ENCODE measurements at regions not wholly inside any gene's neighbourhood (a gene's known extent, or its start where the extent isn't known, plus 50 kb on each side); places are given as distances from the start of the nearest gene placed in this dataset.

DNA sequence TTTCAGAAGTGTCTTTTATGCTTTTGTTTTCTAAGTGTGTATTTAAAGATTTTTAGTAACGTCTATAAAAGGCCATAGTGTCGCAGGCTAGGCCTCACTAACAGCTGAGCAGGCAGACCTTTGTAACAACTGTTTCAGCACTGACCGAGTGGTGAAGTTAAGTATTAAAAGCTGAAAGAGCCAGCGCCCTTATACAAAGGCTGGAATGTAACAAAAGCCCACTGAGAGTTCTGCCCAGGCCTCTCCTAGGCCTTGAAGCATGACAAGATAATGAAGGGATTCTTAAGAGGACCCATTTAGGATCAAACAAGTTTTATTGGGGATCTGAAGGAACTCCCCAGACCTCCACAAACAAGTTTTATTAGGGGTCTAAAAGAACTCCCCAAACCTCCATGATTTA, 722.5 kb upstream of the PRKX start:
- Mint-ChIP-seq H3K27ac (no peak overlapping the region), H3K36me3 (no peaks in the 10 kb centered on the region), H3K4me1 (no peaks in the 10 kb centered on the region), H3K4me3 (no peak overlapping the region), H3K27me3 (no peaks in the 10 kb centered on the region), H3K9me3 (peaks cover 0 to 10% (median 4%) of the 10 kb centered on the region in 7 donors)
- no peaks in the 10 kb centered on the region for H3K27me3 ChIP-seq (ENCODE audit: control insufficient read depth, insufficient read depth, low read length)
- H3K9me3 ChIP-seq (ENCODE audit: control insufficient read depth in 2 of 2, low read length in 2 of 2) = peaks cover 0 to 5% of the 10 kb centered on the region in 2 experiments
- DNase-seq (no peak), ATAC-seq (ENCODE audit: low read depth in 2 of 2) (no peak)
- H3K4me1 ChIP-seq (ENCODE audit: control insufficient read depth, insufficient read depth, low read length, poor library complexity, severe bottlenecking) = no peaks in the 10 kb centered on the region
- H3K27ac ChIP-seq (ENCODE audit: insufficient read depth, low read length, poor library complexity, severe bottlenecking) = no peak overlapping the region
- H3K36me3 ChIP-seq (ENCODE audit: control insufficient read depth, insufficient read depth, low read length) = no peaks in the 10 kb centered on the region
- H3K4me3 ChIP-seq (ENCODE audit: low read depth, low read length) = no peak overlapping the region

DNA sequence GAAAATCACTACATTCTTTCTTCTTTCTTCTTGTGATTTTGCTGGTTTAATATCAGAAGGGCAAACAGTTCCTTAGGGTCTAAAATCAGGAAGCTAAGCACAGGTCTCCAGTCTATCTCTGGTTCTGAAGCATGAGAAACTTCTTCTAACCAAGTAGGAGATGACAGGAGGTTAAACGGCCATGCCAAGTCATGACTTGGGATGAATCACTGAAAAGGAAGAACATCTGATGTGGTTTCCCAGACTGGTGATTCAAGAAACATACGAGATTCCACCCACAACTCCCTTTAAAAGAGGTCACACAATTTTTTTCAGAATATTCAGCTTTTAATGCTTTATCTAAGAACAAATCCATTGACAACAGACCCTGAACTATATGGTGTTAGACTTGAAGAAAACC, 684.0 kb upstream of the PRKX start:
- Mint-ChIP-seq H3K4me1 (no peaks in the 10 kb centered on the region), H3K27me3 (no peaks in the 10 kb centered on the region), H3K27ac (no peak overlapping the region), H3K9me3 (peaks cover 0 to 9% (median 5%) of the 10 kb centered on the region in 7 donors), H3K4me3 (no peak overlapping the region), H3K36me3 (no peaks in the 10 kb centered on the region)
- Histone ChIP-seq H3K4me1 (ENCODE audit: control insufficient read depth, insufficient read depth, low read length, poor library complexity, severe bottlenecking) (no peaks in the 10 kb centered on the region), H3K27ac (ENCODE audit: insufficient read depth, low read length, poor library complexity, severe bottlenecking) (no peak overlapping the region), H3K9me3 (ENCODE audit: control insufficient read depth in 2 of 2, low read length in 2 of 2) (no peaks in the 10 kb centered on the region), H3K27me3 (ENCODE audit: control insufficient read depth, insufficient read depth, low read length) (no peaks in the 10 kb centered on the region), H3K36me3 (ENCODE audit: control insufficient read depth, insufficient read depth, low read length) (no peaks in the 10 kb centered on the region), H3K4me3 (ENCODE audit: low read depth, low read length) (no peak overlapping the region)
- no peak for ATAC-seq (ENCODE audit: low read depth in 2 of 2)
- no peak for DNase-seq

DNA sequence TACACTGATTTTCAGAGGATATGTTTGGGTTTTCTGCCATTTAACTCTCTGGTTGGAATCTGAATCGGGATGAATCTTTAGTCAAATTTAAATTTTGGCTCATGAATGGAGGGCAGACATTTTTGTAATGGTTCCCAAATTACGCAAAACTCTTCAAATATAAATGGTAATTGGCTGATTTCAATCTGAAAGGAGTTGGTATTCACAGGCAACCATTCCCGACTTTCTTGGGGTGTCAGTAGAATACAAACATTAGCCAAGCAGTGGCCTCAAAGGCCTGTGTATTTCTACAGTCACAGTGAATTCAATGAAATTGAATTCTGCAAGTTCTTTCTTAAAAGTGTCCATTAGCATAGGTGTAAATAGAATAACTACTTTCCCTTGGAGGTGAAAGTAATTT, 668.8 kb upstream of the PRKX start:
- ATAC-seq (ENCODE audit: low read depth in 2 of 2) = no peak
- no peak for DNase-seq
- H3K4me3 ChIP-seq (ENCODE audit: low read depth, low read length) = no peak overlapping the region
- no peaks in the 10 kb centered on the region for H3K36me3 ChIP-seq (ENCODE audit: control insufficient read depth, insufficient read depth, low read length)
- H3K9me3 ChIP-seq (ENCODE audit: control insufficient read depth in 2 of 2, low read length in 2 of 2) = no peaks in the 10 kb centered on the region
- Mint-ChIP-seq H3K27ac (no peak overlapping the region), H3K9me3 (peaks cover 0 to 18% (median 11%) of the 10 kb centered on the region in 7 donors), H3K36me3 (no peaks in the 10 kb centered on the region), H3K4me3 (no peak overlapping the region), H3K4me1 (no peaks in the 10 kb centered on the region), H3K27me3 (no peaks in the 10 kb centered on the region)
- H3K27ac ChIP-seq (ENCODE audit: insufficient read depth, low read length, poor library complexity, severe bottlenecking) = no peak overlapping the region
- no peaks in the 10 kb centered on the region for H3K4me1 ChIP-seq (ENCODE audit: control insufficient read depth, insufficient read depth, low read length, poor library complexity, severe bottlenecking)
- no peaks in the 10 kb centered on the region for H3K27me3 ChIP-seq (ENCODE audit: control insufficient read depth, insufficient read depth, low read length)

DNA sequence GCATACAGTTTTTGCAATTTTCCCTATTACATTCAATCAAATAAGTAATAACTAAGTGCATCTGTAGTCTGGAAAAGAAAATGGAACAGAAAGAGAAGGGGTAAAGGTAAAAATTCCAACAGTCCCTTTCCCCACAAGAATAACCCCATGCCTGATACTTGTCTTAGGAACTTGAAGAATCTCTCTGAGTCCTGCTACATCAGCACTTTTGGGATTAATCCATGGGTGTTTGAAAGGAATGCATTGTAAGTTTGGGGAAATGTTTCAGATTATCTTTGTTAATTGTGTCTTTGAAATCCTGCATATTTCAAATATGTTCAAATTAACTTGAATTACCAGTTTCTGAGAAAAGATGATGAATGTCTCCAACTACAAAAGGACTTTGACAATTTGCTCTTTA, 667.3 kb upstream of the PRKX start:
- no peak for DNase-seq
- Histone ChIP-seq H3K9me3 (ENCODE audit: control insufficient read depth in 2 of 2, low read length in 2 of 2) (no peaks in the 10 kb centered on the region), H3K4me3 (ENCODE audit: low read depth, low read length) (no peak overlapping the region), H3K36me3 (ENCODE audit: control insufficient read depth, insufficient read depth, low read length) (no peaks in the 10 kb centered on the region), H3K27ac (ENCODE audit: insufficient read depth, low read length, poor library complexity, severe bottlenecking) (no peak overlapping the region), H3K4me1 (ENCODE audit: control insufficient read depth, insufficient read depth, low read length, poor library complexity, severe bottlenecking) (no peaks in the 10 kb centered on the region), H3K27me3 (ENCODE audit: control insufficient read depth, insufficient read depth, low read length) (no peaks in the 10 kb centered on the region)
- no peaks in the 10 kb centered on the region for H3K4me1 Mint-ChIP-seq
- no peak for ATAC-seq (ENCODE audit: low read depth in 2 of 2)
- peaks cover 0 to 18% (median 9%) of the 10 kb centered on the region in 7 donors for H3K9me3 Mint-ChIP-seq
- no peaks in the 10 kb centered on the region for H3K27me3 Mint-ChIP-seq
- no peak overlapping the region for H3K4me3 Mint-ChIP-seq
- no peak overlapping the region for H3K27ac Mint-ChIP-seq
- no peaks in the 10 kb centered on the region for H3K36me3 Mint-ChIP-seq

DNA sequence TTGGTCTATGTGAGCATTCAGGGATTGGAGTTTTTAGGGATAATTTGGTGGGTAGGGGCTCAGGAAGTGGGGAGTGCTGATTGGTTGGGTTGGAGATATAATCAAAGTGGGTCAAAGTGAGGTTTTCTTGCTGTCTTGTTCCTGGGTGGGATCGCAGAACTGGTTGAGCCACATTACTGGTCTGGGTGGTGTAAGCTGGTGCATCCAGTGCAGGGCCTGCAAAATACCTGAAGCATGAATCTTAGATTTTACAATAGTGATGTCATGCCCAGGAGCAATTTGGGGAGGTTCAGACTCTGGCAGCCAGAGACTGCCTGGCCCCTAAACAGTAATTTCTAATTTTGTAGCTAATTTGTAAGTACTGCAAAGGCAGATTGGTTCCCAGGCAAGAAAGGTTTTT, 665.6 kb upstream of the PRKX start:
- no peaks in the 10 kb centered on the region for H3K36me3 Mint-ChIP-seq
- DNase-seq (no peak), ATAC-seq (ENCODE audit: low read depth in 2 of 2) (no peak)
- Histone ChIP-seq H3K27me3 (ENCODE audit: control insufficient read depth, insufficient read depth, low read length) (no peaks in the 10 kb centered on the region), H3K9me3 (ENCODE audit: control insufficient read depth in 2 of 2, low read length in 2 of 2) (no peaks in the 10 kb centered on the region), H3K36me3 (ENCODE audit: control insufficient read depth, insufficient read depth, low read length) (no peaks in the 10 kb centered on the region), H3K4me1 (ENCODE audit: control insufficient read depth, insufficient read depth, low read length, poor library complexity, severe bottlenecking) (no peaks in the 10 kb centered on the region), H3K27ac (ENCODE audit: insufficient read depth, low read length, poor library complexity, severe bottlenecking) (no peak overlapping the region), H3K4me3 (ENCODE audit: low read depth, low read length) (no peak overlapping the region)
- H3K27ac Mint-ChIP-seq = peak overlapping the region in 1 of 3 donors; percentile 9
- H3K4me1 Mint-ChIP-seq = no peaks in the 10 kb centered on the region
- peaks cover 0 to 13% (median 8%) of the 10 kb centered on the region in 7 donors for H3K9me3 Mint-ChIP-seq
- no peak overlapping the region for H3K4me3 Mint-ChIP-seq
- H3K27me3 Mint-ChIP-seq = no peaks in the 10 kb centered on the region

DNA sequence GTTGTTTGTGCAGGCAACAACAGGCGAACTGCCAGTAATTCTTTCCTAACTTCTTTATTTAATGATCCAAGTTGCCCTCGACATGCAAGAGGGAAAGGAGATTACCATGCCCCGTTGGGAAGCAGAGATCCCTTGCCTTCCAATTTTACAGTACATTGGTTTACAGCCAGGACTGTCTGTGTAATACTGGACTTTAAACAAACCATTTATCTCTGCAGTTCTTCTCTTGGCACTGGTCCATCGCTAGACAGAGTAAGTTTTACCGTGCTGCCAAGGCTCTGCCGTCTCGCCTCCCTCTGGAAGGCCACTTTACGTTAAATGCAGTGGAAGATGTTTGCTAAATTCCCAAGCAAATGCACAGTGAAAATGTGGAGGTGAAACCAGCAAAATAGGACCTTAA, 660.3 kb upstream of the PRKX start:
- no peaks in the 10 kb centered on the region for H3K36me3 ChIP-seq (ENCODE audit: control insufficient read depth, insufficient read depth, low read length)
- Mint-ChIP-seq H3K27ac (no peak overlapping the region), H3K9me3 (peaks cover 0 to 12% (median 5%) of the 10 kb centered on the region in 7 donors), H3K4me1 (no peaks in the 10 kb centered on the region), H3K4me3 (no peak overlapping the region), H3K27me3 (no peaks in the 10 kb centered on the region), H3K36me3 (no peaks in the 10 kb centered on the region)
- H3K27me3 ChIP-seq (ENCODE audit: control insufficient read depth, insufficient read depth, low read length) = no peaks in the 10 kb centered on the region
- ATAC-seq (ENCODE audit: low read depth in 2 of 2) (no peak), DNase-seq (no peak)
- peaks cover 0 to 1% of the 10 kb centered on the region in 2 experiments for H3K9me3 ChIP-seq (ENCODE audit: control insufficient read depth in 2 of 2, low read length in 2 of 2)
- H3K4me1 ChIP-seq (ENCODE audit: control insufficient read depth, insufficient read depth, low read length, poor library complexity, severe bottlenecking) = no peaks in the 10 kb centered on the region
- H3K4me3 ChIP-seq (ENCODE audit: low read depth, low read length) = no peak overlapping the region
- no peak overlapping the region for H3K27ac ChIP-seq (ENCODE audit: insufficient read depth, low read length, poor library complexity, severe bottlenecking)

DNA sequence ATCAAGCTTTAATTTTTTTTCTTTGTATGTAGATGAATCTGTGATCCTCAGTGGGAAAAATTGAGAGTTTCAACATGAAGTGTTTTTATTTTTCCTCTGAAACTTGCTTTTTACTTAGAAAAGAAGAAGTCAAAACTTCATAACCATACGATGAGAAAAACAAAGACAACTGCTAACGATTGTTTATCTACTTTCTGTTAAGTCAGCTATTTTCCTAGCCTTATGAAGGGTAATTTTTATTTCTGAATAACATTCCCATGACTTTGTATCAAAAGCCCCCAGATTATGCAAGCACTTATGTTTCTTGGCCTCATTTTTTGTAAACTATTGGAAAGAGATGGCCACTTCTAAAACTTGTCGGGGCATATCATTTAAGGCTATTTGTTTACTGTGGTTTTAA, 645.1 kb upstream of the PRKX start:
- Mint-ChIP-seq H3K27ac (no peak overlapping the region), H3K4me1 (no peaks in the 10 kb centered on the region), H3K36me3 (no peaks in the 10 kb centered on the region), H3K9me3 (peaks cover 0 to 13% (median 4%) of the 10 kb centered on the region in 7 donors), H3K27me3 (no peaks in the 10 kb centered on the region), H3K4me3 (no peak overlapping the region)
- H3K36me3 ChIP-seq (ENCODE audit: control insufficient read depth, insufficient read depth, low read length) = no peaks in the 10 kb centered on the region
- no peak for DNase-seq
- no peak for ATAC-seq (ENCODE audit: low read depth in 2 of 2)
- no peak overlapping the region for H3K27ac ChIP-seq (ENCODE audit: insufficient read depth, low read length, poor library complexity, severe bottlenecking)
- no peak overlapping the region for H3K4me3 ChIP-seq (ENCODE audit: low read depth, low read length)
- no peaks in the 10 kb centered on the region for H3K9me3 ChIP-seq (ENCODE audit: control insufficient read depth in 2 of 2, low read length in 2 of 2)
- H3K4me1 ChIP-seq (ENCODE audit: control insufficient read depth, insufficient read depth, low read length, poor library complexity, severe bottlenecking) = no peaks in the 10 kb centered on the region
- H3K27me3 ChIP-seq (ENCODE audit: control insufficient read depth, insufficient read depth, low read length) = no peaks in the 10 kb centered on the region

DNA sequence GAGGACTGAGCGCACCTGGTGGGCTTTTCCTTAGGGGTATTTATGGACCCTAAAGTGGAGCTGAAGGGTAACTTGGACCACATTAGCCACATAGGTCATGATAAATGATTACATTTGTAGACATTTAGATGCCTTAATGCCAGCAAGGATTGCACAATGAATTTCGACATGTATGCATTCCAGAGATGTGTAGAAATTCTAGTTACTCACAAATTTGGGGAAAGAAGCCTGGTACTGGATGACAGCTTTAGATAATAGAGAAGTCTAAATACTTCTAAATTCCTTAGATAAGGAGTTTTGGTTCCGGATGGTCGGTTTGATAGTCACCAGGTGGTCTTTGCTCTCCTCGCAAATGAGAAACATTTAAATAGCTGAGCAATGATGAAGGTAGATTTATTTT, 609.5 kb upstream of the PRKX start:
- H3K9me3 ChIP-seq (ENCODE audit: control insufficient read depth in 2 of 2, low read length in 2 of 2) = no peaks in the 10 kb centered on the region
- H3K4me3 ChIP-seq (ENCODE audit: low read depth, low read length) = no peak overlapping the region
- H3K9me3 Mint-ChIP-seq = peaks cover 0 to 4% (median 0%) of the 10 kb centered on the region in 7 donors
- no peak overlapping the region for H3K4me3 Mint-ChIP-seq
- ATAC-seq (ENCODE audit: low read depth in 2 of 2) (no peak), DNase-seq (no peak)
- H3K27ac Mint-ChIP-seq = no peak overlapping the region
- H3K27me3 ChIP-seq (ENCODE audit: control insufficient read depth, insufficient read depth, low read length) = no peaks in the 10 kb centered on the region
- H3K4me1 ChIP-seq (ENCODE audit: control insufficient read depth, insufficient read depth, low read length, poor library complexity, severe bottlenecking) = no peaks in the 10 kb centered on the region
- no peaks in the 10 kb centered on the region for H3K36me3 ChIP-seq (ENCODE audit: control insufficient read depth, insufficient read depth, low read length)
- no peaks in the 10 kb centered on the region for H3K36me3 Mint-ChIP-seq
- H3K27ac ChIP-seq (ENCODE audit: insufficient read depth, low read length, poor library complexity, severe bottlenecking) = no peak overlapping the region
- H3K4me1 Mint-ChIP-seq = no peaks in the 10 kb centered on the region
- no peaks in the 10 kb centered on the region for H3K27me3 Mint-ChIP-seq

Measured in CD4-positive, CD25-positive, alpha-beta regulatory T cell (primary cell).